ENCODE measurements at regions not wholly inside any gene's neighbourhood (a gene's known extent, or its start where the extent isn't known, plus 50 kb on each side); places are given as distances from the start of the nearest gene placed in this dataset.

DNA sequence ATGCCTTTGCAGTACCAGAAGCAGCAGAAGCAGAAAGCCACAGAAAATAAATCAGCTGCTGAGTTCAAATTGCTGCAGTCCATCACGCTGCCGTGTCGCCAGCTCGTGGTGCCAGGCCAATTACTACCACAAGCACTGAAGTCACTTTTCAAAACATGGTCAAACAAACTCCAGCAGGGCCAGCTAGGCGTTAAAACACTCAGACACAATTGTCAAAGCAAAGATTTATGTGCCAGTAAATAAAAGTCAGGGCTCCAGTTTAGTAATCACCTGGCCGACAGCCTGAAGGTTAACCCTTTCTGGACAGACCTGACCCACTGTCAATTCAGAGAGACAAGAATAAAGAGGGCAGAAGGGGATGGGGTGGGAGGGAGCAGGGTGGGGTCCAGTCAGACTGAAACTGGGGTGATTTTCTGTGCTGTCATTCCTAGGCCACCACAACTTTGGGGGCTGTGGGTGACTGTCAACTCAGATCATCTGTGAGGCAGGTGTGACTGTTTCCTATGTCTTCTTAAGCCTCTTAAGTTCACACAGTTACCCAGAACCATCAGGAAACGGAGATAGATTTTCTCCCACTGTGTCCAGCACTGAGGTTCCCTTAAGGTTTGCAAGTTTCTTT, 109.8 kb upstream of the FUT8 start:
- no peak overlapping the region for H3K27ac ChIP-seq
- no peak for TF ChIP-seq POLR2A (IDR thresholded peaks at IDR 0.05)
- no peak for TF ChIP-seq CTCF (IDR thresholded peaks at IDR 0.05)
- intact Hi-C loops (cut with DNase I; ENCODE audit: low total_unique reads): no loop called here

GRCh38 chr14:65303190-65303898, 109.2 kb upstream of the FUT8 start:
- Histone ChIP-seq H3K36me3 (no peaks in the 10 kb centered on the region), H3K27me3 (no peaks in the 10 kb centered on the region), H3K27ac (no peak overlapping the region), H3K4me3 (no peak overlapping the region), H3K9me3 (no peaks in the 10 kb centered on the region), H3K4me1 (no peaks in the 10 kb centered on the region)
- TF ChIP-seq CTCF (IDR thresholded peaks at IDR 0.05): no peak
- TF ChIP-seq POLR2A (IDR thresholded peaks at IDR 0.05): no peak
- DNase-seq: no peak
- intact Hi-C loops (cut with DNase I; ENCODE audit: low total_unique reads): no loop called here

More for the DNA sequence above, 109.8 kb upstream of the FUT8 start:
- Histone ChIP-seq H3K4me1 (no peaks in the 10 kb centered on the region), H3K4me3 (no peak overlapping the region), H3K36me3 (no peaks in the 10 kb centered on the region), H3K9me3 (no peaks in the 10 kb centered on the region), H3K27me3 (no peaks in the 10 kb centered on the region)
- no peak for DNase-seq

DNA sequence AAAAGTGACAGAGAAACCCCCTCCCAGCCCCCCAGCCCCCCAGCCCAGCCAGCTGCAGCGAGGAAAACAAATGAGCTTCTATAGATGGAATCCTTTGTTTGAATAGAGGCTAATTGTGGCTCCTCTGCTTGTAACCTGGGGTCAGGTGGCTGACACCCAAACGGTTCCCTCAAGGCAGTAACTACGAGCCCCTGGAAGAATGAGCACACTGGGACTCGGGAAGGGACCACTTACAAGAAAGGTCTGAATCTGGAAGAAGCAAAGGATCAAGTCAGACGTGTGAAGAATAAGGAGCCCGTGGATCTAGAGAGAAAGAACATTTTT, 108.7 kb upstream of the FUT8 start:
- no peak overlapping the region for H3K27ac ChIP-seq
- H3K4me1 ChIP-seq: no peaks in the 10 kb centered on the region
- H3K9me3 ChIP-seq: no peaks in the 10 kb centered on the region
- no peaks in the 10 kb centered on the region for H3K27me3 ChIP-seq
- intact Hi-C loops (cut with DNase I; ENCODE audit: low total_unique reads): no loop called here
- no peak for DNase-seq
- H3K36me3 ChIP-seq: no peaks in the 10 kb centered on the region
- H3K4me3 ChIP-seq: no peak overlapping the region
- TF ChIP-seq CTCF (IDR thresholded peaks at IDR 0.05) (no peak), POLR2A (IDR thresholded peaks at IDR 0.05) (no peak)

DNA sequence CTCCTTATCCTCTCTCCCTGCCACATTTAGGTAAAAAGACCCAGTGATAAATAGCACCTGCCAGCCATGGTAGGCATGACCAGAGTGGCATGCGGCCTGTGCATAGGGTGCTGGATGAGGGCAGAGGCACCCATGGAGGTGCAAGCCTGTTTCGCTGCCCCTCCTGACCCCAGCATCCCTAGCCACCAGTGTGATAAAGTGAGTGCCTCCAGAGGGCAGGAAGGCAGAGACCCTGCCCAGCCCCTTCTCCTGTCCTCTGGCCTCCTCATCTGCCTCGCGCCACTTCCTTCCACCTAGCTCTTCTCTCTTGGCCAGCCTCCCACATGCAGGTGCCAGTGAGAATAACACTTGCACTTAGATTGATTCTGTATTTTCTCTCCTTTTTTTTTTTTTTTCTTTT, 108.3 kb upstream of the FUT8 start:
- intact Hi-C loops (cut with DNase I; ENCODE audit: low total_unique reads): no loop called here
- Histone ChIP-seq H3K9me3 (no peaks in the 10 kb centered on the region), H3K4me1 (no peaks in the 10 kb centered on the region), H3K36me3 (no peaks in the 10 kb centered on the region), H3K27ac (no peak overlapping the region), H3K27me3 (no peaks in the 10 kb centered on the region), H3K4me3 (no peak overlapping the region)
- no peak for DNase-seq
- TF ChIP-seq CTCF (IDR thresholded peaks at IDR 0.05): no peak
- TF ChIP-seq POLR2A (IDR thresholded peaks at IDR 0.05): no peak

DNA sequence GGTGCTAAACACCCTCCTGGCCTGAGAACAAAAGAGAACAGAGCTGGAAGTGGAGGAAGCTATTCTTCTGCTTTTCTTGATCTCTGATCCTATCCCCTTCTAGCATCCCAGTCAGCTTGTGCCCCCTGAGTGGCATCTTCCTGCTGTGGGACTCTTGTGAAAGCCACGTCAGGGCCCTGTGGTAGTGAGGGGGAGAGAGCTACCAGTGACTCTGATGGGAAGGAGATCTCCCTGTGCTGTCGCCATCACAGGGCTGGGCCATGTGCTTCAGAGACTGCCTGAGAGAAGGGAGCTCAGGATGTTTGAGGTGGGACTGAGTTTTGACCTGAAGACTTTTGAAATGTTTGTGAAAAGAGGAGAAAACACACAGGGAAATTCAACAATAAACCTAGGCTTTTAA, 107.6 kb upstream of the FUT8 start:
- Histone ChIP-seq H3K27me3 (no peaks in the 10 kb centered on the region), H3K9me3 (no peaks in the 10 kb centered on the region), H3K27ac (no peak overlapping the region), H3K36me3 (no peaks in the 10 kb centered on the region), H3K4me1 (no peaks in the 10 kb centered on the region), H3K4me3 (no peak overlapping the region)
- no peak for DNase-seq
- TF ChIP-seq CTCF (IDR thresholded peaks at IDR 0.05): no peak
- TF ChIP-seq POLR2A (IDR thresholded peaks at IDR 0.05): no peak
- intact Hi-C loops (cut with DNase I; ENCODE audit: low total_unique reads): no loop called here
